A673 (cell line): ENCODE measurements at regions not wholly inside any gene's neighbourhood (a gene's known extent, or its start where the extent isn't known, plus 50 kb on each side); places are given as distances from the start of the nearest gene placed in this dataset.

Source experiments
- CTCF ChIP-seq: fragments of 300-800, 200-600 bp; sonication (generic); conservative IDR thresholded peaks from 2 replicates; pipeline ENCODE4 v1.5.1; 2017; ENCODE audit warnings: low read depth, mild to moderate bottlenecking, antibody characterized with exemption, low read length, moderate library complexity, mixed read lengths
- EZH2 ChIP-seq: fragments of 200-600 bp; sonication (generic); IDR thresholded peaks from 2 replicates; pipeline ENCODE4 v1.6.1; 2017; ENCODE audit warnings: borderline replicate concordance, low read depth, mild to moderate bottlenecking, mixed read lengths, antibody characterized with exemption, low read length; ENCODE audit not compliant: poor library complexity, severe bottlenecking

GRCh38 chr7:46723003-46723402 is 801.9 kb upstream of the IGFBP3 start:
- TF ChIP-seq CTCF (no peak), EZH2 (no peak)
